OCI-LY1 (cell line): ENCODE measurements at regions not wholly inside any gene's neighbourhood (a gene's known extent, or its start where the extent isn't known, plus 50 kb on each side); places are given as distances from the start of the nearest gene placed in this dataset.

Source experiments
- H2AFZ ChIP-seq: fragments of 200-600 bp; sonication (generic), shearing (Covaris generic); 2 replicates; pipeline ENCODE4 v1.6.0; 2014; ENCODE audit warnings: antibody characterized with exemption, mild to moderate bottlenecking, low read length
- H3F3A ChIP-seq: fragments of 200-600 bp; sonication (generic), shearing (Covaris generic); 2 replicates; pipeline ENCODE4 v1.6.0; 2014; ENCODE audit warnings: mild to moderate bottlenecking, antibody characterized with exemption, low read length, moderate library complexity; ENCODE audit not compliant: insufficient read depth
- H3K27ac ChIP-seq: fragments of 200-600 bp; sonication (generic); 2 replicates; pipeline ENCODE4 v1.5.1; 2014; ENCODE audit warnings: low read length, mixed run types, mild to moderate bottlenecking, low read depth; ENCODE audit not compliant: poor library complexity, severe bottlenecking
- H3K27me3 ChIP-seq: fragments of 200-600 bp; sonication (generic); 2 replicates; pipeline ENCODE4 v1.6.0; 2014; ENCODE audit warnings: antibody characterized with exemption, mild to moderate bottlenecking, low read length, moderate library complexity; ENCODE audit not compliant: insufficient read depth
- H3K36me3 ChIP-seq: fragments of 200-600 bp; sonication (generic); 2 replicates; pipeline ENCODE4 v1.6.1; 2014; ENCODE audit warnings: mild to moderate bottlenecking, antibody characterized with exemption, low read length, moderate library complexity, mixed read lengths; ENCODE audit not compliant: insufficient read depth
- H3K4me1 ChIP-seq: fragments of 200-600 bp; sonication (generic); 2 replicates; pipeline ENCODE4 v1.5.1; 2014; ENCODE audit warnings: mild to moderate bottlenecking, low read length, moderate library complexity; ENCODE audit not compliant: insufficient read depth, severe bottlenecking
- H3K4me2 ChIP-seq: fragments of 200-600 bp; sonication (generic), shearing (Covaris generic); 2 replicates; pipeline ENCODE4 v1.6.1; 2014; ENCODE audit warnings: low read length
- H3K4me3 ChIP-seq: fragments of 200-600 bp; sonication (generic); 2 replicates; pipeline ENCODE4 v1.5.1; 2014; ENCODE audit warnings: low read length, low read depth, mild to moderate bottlenecking, mixed read lengths; ENCODE audit not compliant: poor library complexity, severe bottlenecking
- H3K79me2 ChIP-seq: fragments of 200-600 bp; shearing (Covaris generic); 2 replicates; pipeline ENCODE4 v1.6.1; 2016; ENCODE audit warnings: mixed run types, low read length, mixed read lengths; ENCODE audit not compliant: insufficient read depth
- H3K9ac ChIP-seq: fragments of 200-600 bp; sonication (generic), shearing (Covaris generic); 2 replicates; pipeline ENCODE4 v1.6.1; 2014; ENCODE audit warnings: mild to moderate bottlenecking, low read length, mixed read lengths
- H3K9me2 ChIP-seq: fragments of 200-600 bp; sonication (generic), shearing (Covaris generic); 2 replicates; pipeline ENCODE4 v1.6.1; 2014; ENCODE audit warnings: low read depth, mild to moderate bottlenecking, low read length, mixed read lengths
- H3K9me3 ChIP-seq: fragments of 200-600 bp; shearing (Covaris generic); 2 replicates; pipeline ENCODE4 v1.6.1; 2014; ENCODE audit warnings: low read length, mixed read lengths
- H4K20me1 ChIP-seq: fragments of 200-600 bp; sonication (generic), shearing (Covaris generic); 2 replicates; pipeline ENCODE4 v1.6.0; 2016; ENCODE audit warnings: mild to moderate bottlenecking, low read length; ENCODE audit not compliant: insufficient read depth
- EZH2 ChIP-seq: fragments of 200-600 bp; sonication (generic), shearing (Covaris generic); IDR thresholded peaks from 2 replicates; pipeline ENCODE4 v1.8.0; 2017; ENCODE audit warnings: borderline replicate concordance, mixed run types, mild to moderate bottlenecking, antibody characterized with exemption, low read length, moderate library complexity, mixed read lengths
- TF ChIP-seq, protein P1 (sequence below): fragments of 200-600 bp; sonication (generic), shearing (Covaris generic); IDR thresholded peaks from 2 replicates; pipeline ENCODE4 v1.5.1; 2017; ENCODE audit warnings: mild to moderate bottlenecking, antibody characterized with exemption, low read length, moderate library complexity, mixed read lengths

GRCh38 chr13:63690672-63691071 is 2275.0 kb upstream of the PCDH20 start:
- H3K4me3 ChIP-seq, result no peak overlapping the region
- H3K9me3 ChIP-seq, result 0 out of 2 replicates have a peak, but pooled peaks cover 3% of the 10 kb centered on the region
- peak overlapping the region; percentile 92 for H2AFZ ChIP-seq
- H3K36me3 ChIP-seq, result no peaks in the 10 kb centered on the region
- H3K9me2 ChIP-seq, result no peaks in the 10 kb centered on the region
- no peaks in the 10 kb centered on the region for H3K4me1 ChIP-seq
- H3K79me2 ChIP-seq, result no peaks in the 10 kb centered on the region
- no peaks in the 10 kb centered on the region for H3F3A ChIP-seq
- no peak overlapping the region for H3K9ac ChIP-seq
- H3K27me3 ChIP-seq, result no peaks in the 10 kb centered on the region
- TF ChIP-seq, protein P1, sequence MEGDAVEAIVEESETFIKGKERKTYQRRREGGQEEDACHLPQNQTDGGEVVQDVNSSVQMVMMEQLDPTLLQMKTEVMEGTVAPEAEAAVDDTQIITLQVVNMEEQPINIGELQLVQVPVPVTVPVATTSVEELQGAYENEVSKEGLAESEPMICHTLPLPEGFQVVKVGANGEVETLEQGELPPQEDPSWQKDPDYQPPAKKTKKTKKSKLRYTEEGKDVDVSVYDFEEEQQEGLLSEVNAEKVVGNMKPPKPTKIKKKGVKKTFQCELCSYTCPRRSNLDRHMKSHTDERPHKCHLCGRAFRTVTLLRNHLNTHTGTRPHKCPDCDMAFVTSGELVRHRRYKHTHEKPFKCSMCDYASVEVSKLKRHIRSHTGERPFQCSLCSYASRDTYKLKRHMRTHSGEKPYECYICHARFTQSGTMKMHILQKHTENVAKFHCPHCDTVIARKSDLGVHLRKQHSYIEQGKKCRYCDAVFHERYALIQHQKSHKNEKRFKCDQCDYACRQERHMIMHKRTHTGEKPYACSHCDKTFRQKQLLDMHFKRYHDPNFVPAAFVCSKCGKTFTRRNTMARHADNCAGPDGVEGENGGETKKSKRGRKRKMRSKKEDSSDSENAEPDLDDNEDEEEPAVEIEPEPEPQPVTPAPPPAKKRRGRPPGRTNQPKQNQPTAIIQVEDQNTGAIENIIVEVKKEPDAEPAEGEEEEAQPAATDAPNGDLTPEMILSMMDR, result no peak
- no peak for TF ChIP-seq EZH2
- no peaks in the 10 kb centered on the region for H4K20me1 ChIP-seq
- no peak overlapping the region for H3K27ac ChIP-seq
- H3K4me2 ChIP-seq, result no peak overlapping the region

DNA sequence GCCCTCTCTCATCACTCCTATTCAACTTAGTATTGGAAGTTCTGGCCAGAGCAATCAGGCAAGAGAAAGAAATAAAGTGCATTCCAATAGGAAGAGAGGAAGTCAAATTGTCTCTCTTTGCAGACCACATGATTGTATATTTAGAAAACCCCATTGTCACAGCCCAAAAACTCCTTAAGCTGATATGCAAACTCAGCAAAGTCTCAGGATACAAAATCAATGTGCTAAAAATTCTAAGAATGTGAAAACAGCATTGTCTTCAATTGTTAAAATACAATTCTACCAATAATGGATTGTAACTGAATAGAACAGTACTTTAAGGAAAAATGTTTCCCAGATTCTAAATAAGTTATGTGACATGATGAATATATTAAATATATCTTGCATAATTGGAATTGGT is 2269.2 kb upstream of the PCDH20 start:
- H3K4me3 ChIP-seq, result no peak overlapping the region
- no peaks in the 10 kb centered on the region for H4K20me1 ChIP-seq
- H3K9ac ChIP-seq, result no peak overlapping the region
- no peaks in the 10 kb centered on the region for H3K9me2 ChIP-seq
- no peak overlapping the region for H3K4me2 ChIP-seq
- no peaks in the 10 kb centered on the region for H3K79me2 ChIP-seq
- H3F3A ChIP-seq, result no peaks in the 10 kb centered on the region
- H3K27ac ChIP-seq, result no peak overlapping the region
- H3K36me3 ChIP-seq, result no peaks in the 10 kb centered on the region
- no peaks in the 10 kb centered on the region for H3K27me3 ChIP-seq
- H3K9me3 ChIP-seq, result no peaks in the 10 kb centered on the region
- H2AFZ ChIP-seq, result no peak overlapping the region
- no peaks in the 10 kb centered on the region for H3K4me1 ChIP-seq
- TF ChIP-seq EZH2, result no peak

- Histone ChIP-seq H3K27me3 (no peaks in the 10 kb centered on the region), H3K9ac (no peak overlapping the region), H3K4me2 (no peak overlapping the region), H3F3A (no peaks in the 10 kb centered on the region), H3K4me3 (no peak overlapping the region), H4K20me1 (no peaks in the 10 kb centered on the region), H3K36me3 (no peaks in the 10 kb centered on the region), H2AFZ (peak overlapping the region; percentile 56; the same call in 1 of the 2 replicates), H3K9me2 (no peaks in the 10 kb centered on the region), H3K27ac (no peak overlapping the region), H3K4me1 (no peaks in the 10 kb centered on the region), H3K79me2 (no peaks in the 10 kb centered on the region), H3K9me3 (no peaks in the 10 kb centered on the region)
- TF ChIP-seq, protein P1, result no peak
- TF ChIP-seq EZH2, result no peak
Measured at GRCh38 chr13:63680704-63681103, 2265.1 kb upstream of the PCDH20 start.

GRCh38 chr13:63671296-63671695 is 2255.6 kb upstream of the PCDH20 start:
- Histone ChIP-seq H3K9me2 (no peaks in the 10 kb centered on the region), H3K9ac (no peak overlapping the region), H4K20me1 (no peaks in the 10 kb centered on the region), H3K4me3 (no peak overlapping the region), H3K36me3 (no peaks in the 10 kb centered on the region), H3K27me3 (no peaks in the 10 kb centered on the region), H3K4me2 (no peak overlapping the region), H3K9me3 (no peaks in the 10 kb centered on the region), H3K4me1 (no peaks in the 10 kb centered on the region), H3F3A (no peaks in the 10 kb centered on the region), H3K27ac (no peak overlapping the region), H3K79me2 (no peaks in the 10 kb centered on the region), H2AFZ (no peak overlapping the region)
- no peak for TF ChIP-seq EZH2
- TF ChIP-seq, protein P1, result no peak
